ENCODE measurements at regions not wholly inside any gene's neighbourhood (a gene's known extent, or its start where the extent isn't known, plus 50 kb on each side); places are given as distances from the start of the nearest gene placed in this dataset.

- Histone ChIP-seq H3K27me3 (replicated peaks in 1 of 7) (no peaks in the 10 kb centered on the region), H3K4me1 (no peaks in the 10 kb centered on the region), H3K9me3 (peaks cover 0 to 25% (median 18%) of the 10 kb centered on the region in 8 donors), H3K36me3 (peaks cover 0 to 15% (median 0%) of the 10 kb centered on the region in 6 donors), H3K27ac (no peak overlapping the region), H3K4me3 (no peak overlapping the region)
- 82 to 90% (median 86%) methylated on average over 6 of the region's 6 CpGs for WGBS, 5 donors
- TF ChIP-seq POLR2AphosphoS5 (IDR thresholded peaks at IDR 0.05) (no peak), POLR2A (IDR thresholded peaks at IDR 0.05) (no peak)
- TF ChIP-seq, protein P1, sequence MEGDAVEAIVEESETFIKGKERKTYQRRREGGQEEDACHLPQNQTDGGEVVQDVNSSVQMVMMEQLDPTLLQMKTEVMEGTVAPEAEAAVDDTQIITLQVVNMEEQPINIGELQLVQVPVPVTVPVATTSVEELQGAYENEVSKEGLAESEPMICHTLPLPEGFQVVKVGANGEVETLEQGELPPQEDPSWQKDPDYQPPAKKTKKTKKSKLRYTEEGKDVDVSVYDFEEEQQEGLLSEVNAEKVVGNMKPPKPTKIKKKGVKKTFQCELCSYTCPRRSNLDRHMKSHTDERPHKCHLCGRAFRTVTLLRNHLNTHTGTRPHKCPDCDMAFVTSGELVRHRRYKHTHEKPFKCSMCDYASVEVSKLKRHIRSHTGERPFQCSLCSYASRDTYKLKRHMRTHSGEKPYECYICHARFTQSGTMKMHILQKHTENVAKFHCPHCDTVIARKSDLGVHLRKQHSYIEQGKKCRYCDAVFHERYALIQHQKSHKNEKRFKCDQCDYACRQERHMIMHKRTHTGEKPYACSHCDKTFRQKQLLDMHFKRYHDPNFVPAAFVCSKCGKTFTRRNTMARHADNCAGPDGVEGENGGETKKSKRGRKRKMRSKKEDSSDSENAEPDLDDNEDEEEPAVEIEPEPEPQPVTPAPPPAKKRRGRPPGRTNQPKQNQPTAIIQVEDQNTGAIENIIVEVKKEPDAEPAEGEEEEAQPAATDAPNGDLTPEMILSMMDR (IDR thresholded peaks at IDR 0.05 in 8 of 11, conservative IDR thresholded peaks at IDR 0.05 in 3 of 11), result no peak
- no peak for DNase-seq
- intact Hi-C loops (cut with DNase I; ENCODE audit: low total_unique reads), result no loop called here
Measured at GRCh38 chr4:4594285-4594920, 52.6 kb upstream of the STX18 start.

DNA sequence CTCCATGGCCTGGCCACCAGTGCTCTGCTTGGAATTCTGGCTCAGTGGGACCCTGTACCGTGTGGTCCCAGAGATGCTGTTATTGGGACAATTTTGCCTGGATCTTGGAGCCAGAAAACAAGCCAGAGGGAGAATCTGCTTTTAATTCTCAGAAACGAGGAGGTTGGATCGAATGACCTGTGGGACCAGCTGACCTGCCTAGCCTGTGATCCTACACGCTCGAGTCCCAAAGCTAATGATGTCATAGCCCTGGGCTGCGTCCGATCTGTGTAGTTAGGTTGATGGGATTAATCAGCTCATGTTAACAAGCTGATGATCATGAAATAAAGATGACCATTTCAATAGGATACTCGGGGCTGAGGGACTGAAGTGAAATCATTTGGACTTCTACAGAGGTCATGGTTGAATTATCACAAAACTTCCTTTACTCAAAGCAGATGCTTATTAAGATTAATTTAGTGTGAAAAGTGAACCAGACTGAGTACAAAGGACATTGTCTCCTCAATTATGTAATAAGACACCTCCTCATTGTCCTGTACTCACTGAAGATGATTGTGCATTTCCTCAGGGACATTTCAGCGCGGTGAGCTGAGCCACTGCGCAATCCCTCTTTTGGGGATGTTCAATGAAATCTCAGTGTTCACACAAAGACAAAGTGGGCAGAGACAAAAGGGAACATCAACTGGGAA lies 51.9 kb upstream of the STX18 start:
- intact Hi-C loops (cut with DNase I; ENCODE audit: low total_unique reads), result no loop called here
- no peak overlapping the region for H3K27ac ChIP-seq
- no peak for DNase-seq
- H3K36me3 ChIP-seq, result peaks cover 0 to 15% (median 0%) of the 10 kb centered on the region in 6 donors
- no peaks in the 10 kb centered on the region for H3K27me3 ChIP-seq (replicated peaks in 1 of 7)
- no peak overlapping the region for H3K4me3 ChIP-seq
- TF ChIP-seq POLR2A (IDR thresholded peaks at IDR 0.05), result no peak
- TF ChIP-seq POLR2AphosphoS5 (IDR thresholded peaks at IDR 0.05), result no peak
- TF ChIP-seq, protein P1 (IDR thresholded peaks at IDR 0.05 in 8 of 11, conservative IDR thresholded peaks at IDR 0.05 in 3 of 11), result no peak
- 82 to 95% (median 84%) methylated on average over 11 of the region's 11 CpGs for WGBS, 5 donors
- peaks cover 0 to 25% (median 18%) of the 10 kb centered on the region in 8 donors for H3K9me3 ChIP-seq
- H3K4me1 ChIP-seq, result no peaks in the 10 kb centered on the region

DNA sequence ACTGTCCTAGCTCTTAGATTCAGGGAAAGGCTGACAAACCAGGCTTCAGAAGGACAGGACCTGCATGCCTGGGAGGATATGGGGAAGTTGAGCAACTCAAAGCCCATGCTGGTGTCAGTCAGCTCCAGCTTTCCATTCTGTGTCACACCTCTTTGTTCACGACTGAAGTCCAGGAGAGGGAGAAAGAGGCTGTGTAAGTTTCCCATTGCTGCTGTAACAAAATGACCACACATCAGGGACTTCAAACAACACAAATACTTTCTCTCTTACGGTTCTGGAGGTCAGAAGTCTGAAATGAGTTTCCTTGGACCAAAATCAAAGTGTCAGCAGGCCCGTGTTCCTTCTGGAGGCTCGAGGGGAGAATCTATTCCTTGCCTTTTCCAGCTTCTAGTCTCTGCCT lies 50.6 kb upstream of the STX18 start:
- Histone ChIP-seq H3K9me3 (peaks cover 0 to 29% (median 20%) of the 10 kb centered on the region in 8 donors), H3K36me3 (peaks cover 0 to 15% (median 0%) of the 10 kb centered on the region in 6 donors), H3K4me3 (no peak overlapping the region), H3K27me3 (replicated peaks in 1 of 7) (no peaks in the 10 kb centered on the region), H3K4me1 (no peaks in the 10 kb centered on the region), H3K27ac (no peak overlapping the region)
- WGBS, 5 donors, result 34 to 86% (median 77%) methylated on average over 4 of the region's 4 CpGs
- intact Hi-C loops (cut with DNase I; ENCODE audit: low total_unique reads), result no loop called here
- no peak for DNase-seq
- TF ChIP-seq, protein P1 (IDR thresholded peaks at IDR 0.05 in 8 of 11, conservative IDR thresholded peaks at IDR 0.05 in 3 of 11), result no peak
- TF ChIP-seq POLR2A (IDR thresholded peaks at IDR 0.05), result no peak
- TF ChIP-seq POLR2AphosphoS5 (IDR thresholded peaks at IDR 0.05), result no peak

Data from spleen (tissue), 11 donors.